Epithelial cell of proximal tubule (primary cell): ENCODE measurements at regions not wholly inside any gene's neighbourhood (a gene's known extent, or its start where the extent isn't known, plus 50 kb on each side); places are given as distances from the start of the nearest gene placed in this dataset.
"Not testable (repeated sequence)": the region's sequence is repeated elsewhere in the genome, so short reads cannot be mapped to it uniquely, and the experiment has no call there.

ENCODE experiments used
- DNase-seq: peaks from one replicate; pipeline ENCODE4 v3.0.0-alpha.2; 2011; ENCODE audit warnings: low read depth
- H3K4me3 ChIP-seq: 2 replicates; pipeline ENCODE4 v1.5.1; 2011; ENCODE audit warnings: low read depth, mild to moderate bottlenecking, low read length
- TF ChIP-seq, protein P1 (sequence below): conservative IDR thresholded peaks from 2 replicates; pipeline ENCODE4 v1.5.1; 2012; ENCODE audit warnings: low read depth, mild to moderate bottlenecking, low read length

DNA sequence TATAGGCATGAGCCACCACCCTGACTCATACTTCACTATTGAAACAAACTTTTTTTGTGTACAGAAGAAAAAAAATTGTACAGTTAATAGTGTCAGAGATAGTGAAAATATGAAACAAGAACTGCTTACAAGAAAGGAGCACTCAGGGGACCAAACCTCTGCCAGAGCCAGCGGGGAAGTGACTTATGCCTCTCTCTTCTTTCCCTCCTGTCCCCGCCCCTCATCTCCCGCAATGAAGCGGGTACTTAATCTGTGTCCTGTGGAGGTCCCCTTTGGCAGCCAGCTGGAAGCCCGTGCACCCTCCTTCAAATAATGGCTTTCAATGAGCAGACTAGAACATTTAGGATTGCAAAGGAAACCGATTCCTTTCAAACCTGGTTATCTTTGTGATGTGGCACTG is 51.5 kb downstream of the PPIAL4A start:
- not testable (repeated sequence) for H3K4me3 ChIP-seq, DNase-seq

DNA sequence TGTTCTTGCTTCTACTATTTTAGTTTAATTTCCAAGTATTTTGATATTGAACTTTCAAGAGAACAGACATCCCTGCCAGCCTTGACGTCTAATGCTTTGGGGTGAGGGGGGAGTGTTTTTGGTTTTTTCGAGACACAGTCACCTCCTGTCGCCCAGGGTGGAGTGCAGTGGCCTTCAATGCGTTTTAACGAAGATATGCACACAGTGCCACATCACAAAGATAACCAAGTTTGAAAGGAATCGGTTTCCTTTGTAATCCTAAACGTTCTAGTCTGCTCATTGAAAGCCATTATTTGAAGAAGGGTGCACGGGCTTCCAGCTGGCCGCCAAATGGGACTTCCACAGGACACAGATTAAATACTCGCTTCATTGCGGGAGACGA is 52.3 kb downstream of the PPIAL4A start:
- H3K4me3 ChIP-seq: peak overlapping the region; percentile 53
- DNase-seq: not testable (repeated sequence)

- DNase-seq: peak; percentile 64
- peak overlapping the region; percentile 53 for H3K4me3 ChIP-seq
These were observed 52.8 kb downstream of the PPIAL4A start for GRCh38 chr1:120942218-120942944.

DNA sequence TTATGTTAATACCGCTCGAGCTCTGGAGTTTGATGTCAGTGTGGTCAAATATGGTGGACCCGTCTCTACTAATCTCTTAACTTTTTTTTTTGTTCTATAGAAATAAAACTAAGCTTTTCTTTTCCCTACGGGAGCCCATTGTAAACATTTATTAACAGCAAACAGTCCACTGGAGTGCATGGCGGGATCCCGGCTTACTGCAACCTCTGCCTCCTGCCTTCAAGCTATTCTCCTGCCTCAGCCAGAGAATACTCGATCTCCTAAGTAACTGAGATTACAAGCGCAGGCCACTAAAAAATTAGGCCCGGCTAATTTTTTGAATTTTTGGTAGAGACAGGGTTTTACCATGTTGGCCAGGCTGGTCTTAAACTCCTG is 53.4 kb downstream of the PPIAL4A start:
- not testable (repeated sequence) for H3K4me3 ChIP-seq, DNase-seq

DNA sequence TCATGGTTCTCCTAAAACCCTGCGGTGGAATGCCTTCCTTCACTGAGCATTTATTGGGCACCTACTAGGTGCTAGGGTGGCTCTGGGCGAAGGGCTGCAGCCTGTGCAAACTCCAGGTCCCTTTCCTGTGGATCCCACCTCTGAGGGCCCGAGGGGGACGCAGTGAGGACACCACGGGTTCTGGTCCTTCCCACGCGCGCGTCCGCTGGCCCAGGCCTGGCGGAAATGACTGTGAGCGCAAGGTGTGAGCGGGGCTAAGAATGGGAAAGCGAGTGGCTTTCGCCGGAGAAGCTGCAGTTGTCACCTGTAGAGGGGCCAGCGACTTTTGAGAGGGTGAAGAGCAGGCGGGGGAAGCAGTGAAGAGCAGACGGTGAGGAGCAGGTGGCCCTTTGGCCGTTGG is 55.1 kb downstream of the PPIAL4A start:
- not testable (repeated sequence) for H3K4me3 ChIP-seq, DNase-seq

DNA sequence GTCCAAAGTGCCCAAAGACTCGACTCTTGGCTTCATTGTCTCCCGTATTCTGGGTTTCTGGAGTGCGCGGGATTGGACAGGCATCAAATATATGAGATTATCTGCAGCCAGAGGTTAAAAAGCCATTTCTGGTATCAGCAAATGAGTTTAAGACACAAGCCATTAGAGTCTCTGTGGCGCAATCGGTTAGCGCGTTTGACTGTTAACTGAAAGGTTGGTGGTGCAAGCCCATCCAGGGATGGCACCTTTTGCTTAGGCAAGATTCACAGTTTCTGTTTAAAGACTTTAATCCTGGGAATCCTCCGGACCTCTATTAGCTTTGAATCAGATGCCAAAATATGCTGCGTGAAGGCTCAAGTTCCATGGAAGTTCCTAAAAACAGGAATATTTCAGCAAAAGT is 55.6 kb downstream of the PPIAL4A start:
- H3K4me3 ChIP-seq, DNase-seq: not testable (repeated sequence)

DNA sequence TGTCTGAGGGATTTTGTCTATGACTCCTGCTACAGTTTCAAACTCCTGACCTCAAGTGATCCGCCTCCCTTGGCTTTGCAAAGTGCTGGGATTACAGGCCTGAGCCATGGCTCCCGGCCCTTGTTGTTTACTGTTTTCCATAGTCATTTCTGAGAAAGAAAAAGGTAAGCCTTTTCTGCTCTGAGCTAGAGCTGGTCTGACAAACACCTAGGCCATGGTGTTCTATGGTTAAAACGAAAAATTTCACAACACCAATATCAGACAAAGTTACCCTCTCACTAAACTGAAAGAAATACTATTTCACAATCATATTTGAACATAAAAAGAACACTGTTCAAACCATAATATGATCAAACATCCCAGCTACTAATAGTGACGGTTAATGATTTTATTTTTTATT is 57.5 kb downstream of the PPIAL4A start:
- not testable (repeated sequence) for DNase-seq, H3K4me3 ChIP-seq

DNA sequence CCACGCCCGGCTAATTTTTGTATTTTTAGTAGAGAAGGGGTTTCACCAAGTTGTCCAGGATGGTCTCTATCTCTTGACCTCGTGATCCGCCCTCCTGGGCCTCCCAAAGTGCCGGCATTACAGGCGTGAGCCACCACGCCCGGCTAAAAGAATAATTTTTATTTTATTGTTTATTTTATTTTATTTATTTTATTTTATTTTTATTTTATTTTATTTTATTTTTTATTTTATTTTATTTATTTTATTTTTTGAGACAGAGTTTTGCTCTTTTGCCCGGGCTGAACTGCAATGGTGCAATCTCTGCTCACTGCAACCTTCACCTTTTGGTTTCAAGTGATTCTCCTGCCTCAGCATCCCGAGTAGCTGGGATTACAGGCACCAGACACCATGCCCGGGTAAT is 60.2 kb downstream of the PPIAL4A start:
- H3K4me3 ChIP-seq, DNase-seq: not testable (repeated sequence)

GRCh38 chr1:120950633-120951032 is 61.1 kb downstream of the PPIAL4A start:
- not testable (repeated sequence) for H3K4me3 ChIP-seq, DNase-seq

DNA sequence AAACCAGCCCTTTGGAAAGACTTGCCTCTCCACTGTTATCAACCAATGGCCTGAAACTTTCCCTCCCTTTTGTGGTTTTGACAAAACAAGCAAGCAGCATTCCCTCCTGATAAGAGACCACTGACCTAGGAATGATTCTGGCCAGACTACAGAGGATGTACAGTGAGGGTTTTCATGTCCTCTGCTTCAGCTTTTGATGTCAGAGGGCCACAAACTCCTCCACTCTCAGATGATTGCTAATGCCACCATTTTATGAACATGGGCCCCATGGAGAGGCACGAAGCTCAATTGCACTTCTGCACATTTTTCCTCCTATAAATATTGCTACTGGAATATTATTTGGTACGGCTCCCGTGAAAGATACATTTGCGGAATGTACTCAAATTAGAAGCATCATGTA is 61.5 kb downstream of the PPIAL4A start:
- DNase-seq, H3K4me3 ChIP-seq: not testable (repeated sequence)

DNA sequence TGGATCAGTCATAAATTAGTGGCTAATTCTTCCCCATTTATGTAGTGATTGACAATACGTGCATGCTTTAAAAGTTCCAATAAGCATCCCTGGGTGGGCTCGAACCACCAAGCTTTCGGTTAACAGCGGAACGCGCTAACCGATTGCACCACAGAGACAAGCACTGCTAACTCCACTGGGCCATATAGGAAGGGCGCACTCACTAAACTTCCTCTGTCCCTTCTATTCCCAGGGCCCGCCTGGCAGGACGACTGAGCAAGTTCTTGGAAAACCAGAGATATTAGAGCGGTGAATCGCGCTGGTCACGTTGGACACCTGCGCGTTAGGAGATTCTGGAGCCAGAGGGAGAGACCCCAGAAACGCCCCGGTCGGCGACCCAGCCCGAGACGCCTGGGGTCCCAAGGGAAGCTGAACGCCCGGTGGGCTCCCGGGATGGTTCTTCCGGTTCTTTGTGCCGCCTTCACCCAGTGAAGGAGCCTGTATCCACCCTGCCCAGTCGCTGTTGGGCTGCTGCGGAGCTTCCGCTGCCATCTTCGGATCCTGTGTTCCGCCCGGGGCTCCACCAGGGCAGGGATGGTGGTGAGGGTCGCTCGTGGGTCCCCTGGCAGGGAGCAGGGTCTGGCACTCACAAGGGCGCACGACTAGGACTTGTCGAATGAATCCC is 62.8 kb downstream of the PPIAL4A start:
- not testable (repeated sequence) for DNase-seq
- peak overlapping the region; percentile 26 for H3K4me3 ChIP-seq

DNA sequence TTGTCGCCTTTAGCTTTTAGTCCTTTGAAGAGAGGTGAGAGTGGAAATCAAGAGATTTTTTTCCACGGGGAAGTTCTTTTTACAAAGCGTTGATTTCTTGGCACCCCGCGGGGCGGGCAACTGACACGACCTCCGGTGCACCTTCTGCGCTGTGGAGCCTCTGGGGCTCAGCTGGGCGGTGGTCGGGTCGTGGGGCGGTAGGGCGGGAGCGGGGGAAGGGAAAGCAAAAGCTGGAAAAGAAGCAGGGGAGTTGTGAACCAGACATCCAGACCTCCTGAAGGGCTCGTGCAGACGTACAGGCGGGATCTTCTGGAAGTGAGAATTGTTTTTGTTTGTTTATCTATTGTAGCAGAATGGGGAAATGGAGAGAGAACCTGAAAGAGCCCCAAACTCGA is 63.3 kb downstream of the PPIAL4A start:
- H3K4me3 ChIP-seq: peak overlapping the region; percentile 31
- DNase-seq: not testable (repeated sequence)

DNA sequence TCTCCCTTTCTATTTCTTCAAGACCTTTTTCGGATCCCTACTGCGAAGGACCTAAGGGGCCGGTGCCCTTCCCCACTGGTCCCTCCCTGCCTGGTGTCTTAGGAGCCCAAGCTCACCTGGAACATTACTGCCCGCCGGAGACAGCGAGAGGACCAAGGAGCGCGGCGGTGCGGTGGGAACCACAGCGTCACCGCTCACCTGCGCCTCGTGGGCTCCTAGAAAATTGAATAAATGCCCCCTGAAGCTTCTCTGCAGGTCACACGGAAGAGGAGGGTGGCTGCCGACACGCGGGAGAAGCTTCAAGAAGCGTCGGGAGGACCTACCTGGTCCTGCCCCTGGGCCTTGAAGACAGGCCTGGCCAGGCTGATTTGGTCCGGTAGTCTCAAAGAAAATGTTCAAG is 65.2 kb downstream of the PPIAL4A start:
- TF ChIP-seq, protein P1, sequence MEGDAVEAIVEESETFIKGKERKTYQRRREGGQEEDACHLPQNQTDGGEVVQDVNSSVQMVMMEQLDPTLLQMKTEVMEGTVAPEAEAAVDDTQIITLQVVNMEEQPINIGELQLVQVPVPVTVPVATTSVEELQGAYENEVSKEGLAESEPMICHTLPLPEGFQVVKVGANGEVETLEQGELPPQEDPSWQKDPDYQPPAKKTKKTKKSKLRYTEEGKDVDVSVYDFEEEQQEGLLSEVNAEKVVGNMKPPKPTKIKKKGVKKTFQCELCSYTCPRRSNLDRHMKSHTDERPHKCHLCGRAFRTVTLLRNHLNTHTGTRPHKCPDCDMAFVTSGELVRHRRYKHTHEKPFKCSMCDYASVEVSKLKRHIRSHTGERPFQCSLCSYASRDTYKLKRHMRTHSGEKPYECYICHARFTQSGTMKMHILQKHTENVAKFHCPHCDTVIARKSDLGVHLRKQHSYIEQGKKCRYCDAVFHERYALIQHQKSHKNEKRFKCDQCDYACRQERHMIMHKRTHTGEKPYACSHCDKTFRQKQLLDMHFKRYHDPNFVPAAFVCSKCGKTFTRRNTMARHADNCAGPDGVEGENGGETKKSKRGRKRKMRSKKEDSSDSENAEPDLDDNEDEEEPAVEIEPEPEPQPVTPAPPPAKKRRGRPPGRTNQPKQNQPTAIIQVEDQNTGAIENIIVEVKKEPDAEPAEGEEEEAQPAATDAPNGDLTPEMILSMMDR: no peak
- DNase-seq: no peak
- no peak overlapping the region for H3K4me3 ChIP-seq

DNA sequence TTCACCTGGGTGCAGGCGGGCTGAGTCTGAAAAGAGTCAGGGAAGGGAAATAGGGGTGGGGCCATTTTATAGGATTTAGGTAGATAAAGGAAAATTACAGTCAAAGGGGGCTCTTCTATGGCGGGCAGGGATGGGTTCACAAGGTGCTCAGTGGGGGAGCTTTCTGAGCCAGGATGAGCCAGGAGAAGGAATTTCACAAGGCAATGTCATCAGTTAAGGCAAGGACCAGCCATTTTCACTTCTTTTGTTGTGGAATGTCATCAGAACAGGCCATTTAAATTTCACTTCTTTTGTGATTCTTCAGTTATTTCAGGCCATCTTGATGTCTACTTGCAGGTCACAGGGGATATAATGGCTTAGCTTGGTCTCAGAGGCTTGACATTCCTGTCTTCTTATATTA is 66.4 kb downstream of the PPIAL4A start:
- DNase-seq, H3K4me3 ChIP-seq: not testable (repeated sequence)

DNA sequence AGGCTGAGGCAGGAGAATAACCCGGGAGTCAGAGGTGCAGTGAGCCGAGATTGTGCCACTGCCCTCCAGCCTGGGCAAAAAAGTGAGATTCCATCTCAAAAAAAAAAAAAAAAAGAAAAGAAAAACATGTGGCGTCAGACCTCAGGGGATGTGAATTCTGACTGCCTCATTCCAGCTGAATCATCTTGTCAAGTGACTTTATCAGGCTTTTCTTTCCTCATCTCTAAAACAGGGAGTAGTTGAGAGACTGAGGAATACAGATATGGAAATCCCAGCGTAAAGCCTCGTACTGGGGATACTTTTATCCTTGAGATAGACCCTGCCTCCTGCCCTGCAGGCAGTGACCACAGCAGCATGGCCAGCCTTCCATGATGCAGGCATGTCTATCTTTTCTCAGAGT is 76.4 kb downstream of the PPIAL4A start:
- not testable (repeated sequence) for H3K4me3 ChIP-seq, DNase-seq

- DNase-seq: peak; percentile 45
- not testable (repeated sequence) for H3K4me3 ChIP-seq
These were observed 83.3 kb downstream of the PPIAL4A start for GRCh38 chr1:120972863-120973262.

DNA sequence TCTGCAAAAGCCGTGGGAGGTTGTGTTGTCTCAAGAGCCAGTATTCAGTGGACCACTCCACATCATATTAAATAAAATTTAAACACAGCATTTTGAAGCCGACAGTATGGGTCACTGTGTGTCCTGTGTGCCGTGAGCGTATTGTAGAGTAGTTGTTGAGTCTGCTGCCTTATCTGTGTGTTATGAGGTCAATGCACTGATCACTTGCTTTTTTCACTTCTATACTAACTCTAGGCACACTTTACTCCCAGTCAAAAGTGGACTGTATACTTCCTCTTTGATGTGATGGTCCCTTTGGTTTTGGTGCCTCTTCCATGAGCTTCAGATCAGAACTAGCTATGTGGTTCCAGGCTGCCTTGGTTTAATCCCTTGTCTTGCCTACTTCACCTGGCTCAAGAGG is 84.3 kb downstream of the PPIAL4A start:
- DNase-seq, H3K4me3 ChIP-seq: not testable (repeated sequence)

- H3K4me3 ChIP-seq, DNase-seq: not testable (repeated sequence)
These were observed 87.7 kb downstream of the PPIAL4A start for GRCh38 chr1:120977279-120977678.

- not testable (repeated sequence) for H3K4me3 ChIP-seq, DNase-seq
These were observed 92.0 kb downstream of the PPIAL4A start for GRCh38 chr1:120981489-120982094.
